H1 (cell line): ENCODE measurements at regions not wholly inside any gene's neighbourhood (a gene's known extent, or its start where the extent isn't known, plus 50 kb on each side); places are given as distances from the start of the nearest gene placed in this dataset.

Experiments
- CTCF ChIA-PET: fragments of 300-600 bp; sonication (Branson Sonifier 250); formaldehyde crosslinking; loops from one replicate; lab custom pipeline; 2021; ENCODE audit not compliant: partially characterized antibody; lab: Charles Lee
- POLR2A ChIA-PET: fragments of 300-600 bp; sonication (Branson Sonifier 250); formaldehyde crosslinking; loops from one replicate; lab custom pipeline; 2021; ENCODE audit warnings: inconsistent platforms; ENCODE audit not compliant: partially characterized antibody; lab: Charles Lee
- DNase-seq, 2 experiments: peaks; one replicate each; pipeline versions ENCODE4 v3.0.0 to v3.0.0-alpha.2; 2010 to 2022; ENCODE audit warnings: low spot score in 2 of 2, low read depth in 1 of 2, mixed read lengths in 1 of 2
- FAIRE-seq: peaks from 2 replicates; lab custom pipeline; 2011; peaks lifted over from hg19 to GRCh38; lab: Jason Lieb, UNC
- H2AFZ ChIP-seq: 2 replicates; pipeline ENCODE4 v1.8.1; 2012; ENCODE audit warnings: low read length, inconsistent platforms
- H2AK5ac ChIP-seq: 2 replicates; pipeline ENCODE4 v1.6.1; 2013; ENCODE audit warnings: low read depth, low read length
- H2BK120ac ChIP-seq: replicated peaks from 2 replicates; pipeline ENCODE3; 2013; ENCODE audit warnings: low read depth, low read length, inconsistent platforms
- H2BK12ac ChIP-seq: 2 replicates; pipeline ENCODE4 v1.6.1; 2013; ENCODE audit warnings: low read depth, low read length
- H2BK15ac ChIP-seq: 2 replicates; pipeline ENCODE4 v1.6.1; 2013; ENCODE audit warnings: low read length
- H2BK20ac ChIP-seq: 2 replicates; pipeline ENCODE4 v1.6.1; 2013; ENCODE audit warnings: low read length
- H2BK5ac ChIP-seq: 2 replicates; pipeline ENCODE4 v1.6.1; 2013; ENCODE audit warnings: low read depth, low read length
- H3K14ac ChIP-seq: 2 replicates; pipeline ENCODE4 v1.6.1; 2013; ENCODE audit warnings: inconsistent platforms; ENCODE audit not compliant: insufficient read length
- H3K18ac ChIP-seq: 2 replicates; pipeline ENCODE4 v1.6.1; 2013; ENCODE audit warnings: low read length; ENCODE audit errors: extremely low read depth
- H3K23ac ChIP-seq: 2 replicates; pipeline ENCODE4 v1.6.1; 2013; ENCODE audit warnings: inconsistent platforms; ENCODE audit not compliant: insufficient read length
- H3K23me2 ChIP-seq: 2 replicates; pipeline ENCODE4 v1.6.1; 2013; ENCODE audit warnings: low read depth, low read length
- H3K27ac ChIP-seq: 2 replicates; pipeline ENCODE4 v1.6.1; 2011; ENCODE audit warnings: low read depth, low read length, inconsistent platforms
- H3K27me3 ChIP-seq, 4 experiments: replicated peaks in 1 of 4; 1 replicate in 1 of 4; 2 replicates in 3 of 4; pipeline versions ENCODE4 v1.6.1 to v1.8.1; 2011 to 2013; ENCODE audit warnings: low read length in 3 of 4, mild to moderate bottlenecking in 3 of 4, inconsistent platforms in 2 of 4, mixed read lengths in 2 of 4, moderate library complexity in 1 of 4; ENCODE audit not compliant: control insufficient read depth in 3 of 4, insufficient read depth in 3 of 4; ENCODE audit errors: extremely low read depth in 1 of 4
- H3K36me3 ChIP-seq, 4 experiments: 2 replicates each; pipeline versions ENCODE4 v1.6.1 to v1.8.1; 2011 to 2013; ENCODE audit warnings: mild to moderate bottlenecking in 4 of 4, low read length in 3 of 4, moderate library complexity in 2 of 4, control low read depth in 1 of 4, inconsistent platforms in 1 of 4; ENCODE audit not compliant: insufficient read depth in 4 of 4, control insufficient read depth in 2 of 4
- H3K4ac ChIP-seq: replicated peaks from 2 replicates; pipeline ENCODE3; 2013; ENCODE audit warnings: low read length, low read depth, mixed read lengths, inconsistent platforms; ENCODE audit not compliant: insufficient read length
- H3K4me1 ChIP-seq, 4 experiments: replicated peaks in 1 of 4; 1 replicate in 1 of 4; 2 replicates in 3 of 4; pipeline versions ENCODE4 v1.6.1 to v1.8.1; 2011 to 2013; ENCODE audit warnings: low read length in 3 of 4, inconsistent platforms in 2 of 4, mixed read lengths in 1 of 4; ENCODE audit not compliant: insufficient read depth in 4 of 4, control insufficient read depth in 3 of 4
- H3K4me2 ChIP-seq, 2 experiments: 2 replicates each; pipeline versions ENCODE4 v1.6.1 to v1.8.1; 2011 to 2013; ENCODE audit warnings: low read depth in 2 of 2, low read length in 2 of 2, control low read depth in 1 of 2, inconsistent platforms in 1 of 2, mild to moderate bottlenecking in 1 of 2; ENCODE audit not compliant: insufficient read depth in 1 of 2
- H3K4me3 ChIP-seq, 4 experiments: fragments of 200-600, 300-600 bp in 1 of 4; sonication (generic), shearing (Covaris generic), sonication (Bioruptor Twin) in 1 of 4; 2 replicates each; pipeline versions ENCODE4 v1.5.1 to v1.8.1; 2011 to 2016; ENCODE audit warnings: low read length in 4 of 4, low read depth in 3 of 4, control low read depth in 2 of 4, inconsistent platforms in 2 of 4, mild to moderate bottlenecking in 2 of 4, mixed read lengths in 1 of 4, moderate library complexity in 1 of 4; ENCODE audit not compliant: insufficient read depth in 2 of 4; ENCODE audit errors: extremely low read depth in 1 of 4
- H3K56ac ChIP-seq: replicated peaks from 2 replicates; pipeline ENCODE3; 2013; ENCODE audit warnings: low read depth, mild to moderate bottlenecking, mixed read lengths, low read length, inconsistent platforms; ENCODE audit not compliant: insufficient read length
- H3K79me1 ChIP-seq: 2 replicates; pipeline ENCODE4 v1.6.1; 2013; ENCODE audit warnings: low read depth, low read length, control low read depth
- H3K79me2 ChIP-seq, 2 experiments: 2 replicates each; pipeline versions ENCODE4 v1.6.1 to v1.8.1; 2012 to 2013; ENCODE audit warnings: low read length in 2 of 2, mild to moderate bottlenecking in 2 of 2, inconsistent platforms in 1 of 2; ENCODE audit not compliant: insufficient read depth in 2 of 2, control insufficient read depth in 1 of 2
- H3K9ac ChIP-seq, 4 experiments: replicated peaks in 1 of 4; 1 replicate in 1 of 4; 2 replicates in 3 of 4; pipeline versions ENCODE4 v1.6.1 to v1.8.1; 2011 to 2013; ENCODE audit warnings: low read depth in 3 of 4, low read length in 3 of 4, control low read depth in 2 of 4, mild to moderate bottlenecking in 2 of 4, moderate library complexity in 2 of 4, inconsistent platforms in 1 of 4; ENCODE audit errors: extremely low read depth in 1 of 4
- H3K9me3 ChIP-seq, 2 experiments: 2 replicates each; pipeline versions ENCODE4 v1.6.1 to v1.8.1; 2012 to 2013; ENCODE audit warnings: mild to moderate bottlenecking in 2 of 2, moderate library complexity in 2 of 2, control low read depth in 1 of 2, inconsistent platforms in 1 of 2, low read depth in 1 of 2, low read length in 1 of 2, mixed read lengths in 1 of 2; ENCODE audit not compliant: insufficient read depth in 2 of 2
- H4K20me1 ChIP-seq, 2 experiments: replicated peaks in 1 of 2; 2 replicates each; pipeline versions ENCODE3 to v1.8.1; 2011 to 2013; ENCODE audit warnings: inconsistent platforms in 2 of 2, low read length in 2 of 2, mild to moderate bottlenecking in 1 of 2; ENCODE audit not compliant: insufficient read depth in 2 of 2, control insufficient read depth in 1 of 2
- H4K5ac ChIP-seq: 2 replicates; pipeline ENCODE4 v1.6.1; 2013; ENCODE audit warnings: low read length, low read depth, mixed read lengths, inconsistent platforms; ENCODE audit not compliant: insufficient read length
- H4K8ac ChIP-seq: 2 replicates; pipeline ENCODE4 v1.8.0; 2013; ENCODE audit warnings: mild to moderate bottlenecking, moderate library complexity, low read length, inconsistent platforms; ENCODE audit not compliant: insufficient read depth; ENCODE audit errors: extremely low read depth
- H4K91ac ChIP-seq: replicated peaks from 2 replicates; pipeline ENCODE3; 2013; ENCODE audit warnings: low read length, mixed read lengths, inconsistent platforms; ENCODE audit not compliant: insufficient read length
- CHD1 ChIP-seq: IDR thresholded peaks from 2 replicates; pipeline ENCODE4 v1.6.1; 2012; ENCODE audit warnings: low read depth, low read length, improper control_type of control experiment
- CHD2 ChIP-seq: IDR thresholded peaks from 2 replicates; pipeline ENCODE4 v1.6.1; 2012; ENCODE audit warnings: low read length, improper control_type of control experiment
- EP300 ChIP-seq, 2 experiments: IDR thresholded peaks; 1 replicate in 1 of 2; 2 replicates in 1 of 2; pipeline ENCODE4 v1.6.1; 2011 to 2012; ENCODE audit warnings: low read depth in 2 of 2, low read length in 2 of 2, mild to moderate bottlenecking in 2 of 2, borderline replicate concordance in 1 of 2, inconsistent platforms in 1 of 2, moderate library complexity in 1 of 2
- TAF1 ChIP-seq: IDR thresholded peaks from 2 replicates; pipeline ENCODE4 v1.6.1; 2011; ENCODE audit warnings: mild to moderate bottlenecking, low read depth, low read length
- WGBS, 2 experiments: shearing (Covaris generic) in 1 of 2; methylation state at CpG; one replicate each; pipeline versions ENCODE4 v1.1.6 to v1.1.7; 2013 to 2015; ENCODE audit warnings: low lambda C conversion rate in 2 of 2, mixed read lengths in 2 of 2, inconsistent platforms in 1 of 2, low coverage in 1 of 2, missing lambda C conversion rate in 1 of 2; ENCODE audit not compliant: insufficient replicate concordance in 2 of 2, insufficient coverage in 1 of 2, insufficient read length in 1 of 2; ENCODE audit errors: extremely low coverage in 1 of 2, missing lambda C conversion rate in 1 of 2; 5-methylcytosine and 5-hydroxymethylcytosine counted together

GRCh38 chr5:121182788-121183490 lies 668.7 kb upstream of the FTMT start:
- Histone ChIP-seq H3K79me2 (no peaks in the 10 kb centered on the region), H2BK120ac (no peak overlapping the region), H3K4me3 (no peak overlapping the region), H4K8ac (no peak overlapping the region), H4K91ac (no peak overlapping the region), H3K27ac (no peak overlapping the region), H3K23me2 (no peaks in the 10 kb centered on the region), H2BK20ac (no peak overlapping the region), H3K79me1 (no peaks in the 10 kb centered on the region), H3K36me3 (no peaks in the 10 kb centered on the region), H3K56ac (no peak overlapping the region), H2BK15ac (no peak overlapping the region), H3K9ac (no peak overlapping the region), H3K18ac (no peak overlapping the region), H4K5ac (no peak overlapping the region), H3K4me1 (no peaks in the 10 kb centered on the region), H3K4ac (no peak overlapping the region), H3K9me3 (no peaks in the 10 kb centered on the region), H2AFZ (no peak overlapping the region), H3K27me3 (peaks cover 0 to 1% (median 0%) of the 10 kb centered on the region in 4 experiments; a peak in 1 of 7 replicates), H4K20me1 (no peaks in the 10 kb centered on the region), H2AK5ac (no peak overlapping the region), H3K23ac (no peak overlapping the region), H2BK5ac (no peak overlapping the region), H3K4me2 (no peak overlapping the region), H2BK12ac (no peak overlapping the region), H3K14ac (no peak overlapping the region)
- ChIA-PET CTCF (interaction anchor here (0.6 kb wide), 1 partner anchor 95 kb away, joined by 3 read pairs; no protein-coding TSS in a partner anchor), POLR2A (interaction anchor here (0.6 kb wide), 1 partner anchor 512 kb away, joined by 3 read pairs; no protein-coding TSS in a partner anchor)
- WGBS, 2 experiments = 98% methylated on average over 6 of the region's 6 CpGs; no CpG with 5 or more reads in 1 of the 2 experiments
- DNase-seq (no peak), FAIRE-seq (no peak)
- TF ChIP-seq TAF1 (no peak), CHD1 (no peak), CHD2 (no peak), EP300 (IDR thresholded peaks at IDR 0.05; ENCODE audit: borderline replicate concordance in 1 of 2, low read depth in 2 of 2, low read length in 2 of 2) (no peak)
